ENCODE measurements at regions not wholly inside any gene's neighbourhood (a gene's known extent, or its start where the extent isn't known, plus 50 kb on each side); places are given as distances from the start of the nearest gene placed in this dataset.

- TF ChIP-seq CTCF (IDR thresholded peaks at IDR 0.05): no peak
- TF ChIP-seq POLR2A (IDR thresholded peaks at IDR 0.05): no peak
These were observed 502.8 kb upstream of the KIF2B start for GRCh38 chr17:53319947-53320346.

All from thyroid gland (tissue), 4 donors.